ENCODE measurements at regions not wholly inside any gene's neighbourhood (a gene's known extent, or its start where the extent isn't known, plus 50 kb on each side); places are given as distances from the start of the nearest gene placed in this dataset.

GRCh38 chr15:96889734-96890480 lies 559.4 kb downstream of the NR2F2 start:
- Histone ChIP-seq H3K79me2 (ENCODE audit: low read length) (no peaks in the 10 kb centered on the region), H3K27me3 (replicated peaks; ENCODE audit: insufficient read depth, low read length) (no peaks in the 10 kb centered on the region), H4K20me1 (ENCODE audit: insufficient read depth, low read length) (no peaks in the 10 kb centered on the region), H2AFZ (ENCODE audit: low read length) (peak overlapping the region; percentile 93), H3K36me3 (replicated peaks; ENCODE audit: insufficient read depth, low read length) (no peaks in the 10 kb centered on the region), H3K4me2 (ENCODE audit: low read depth, low read length) (peak overlapping the region; percentile 86), H3K9me3 (replicated peaks; ENCODE audit: insufficient read depth, low read length) (no peaks in the 10 kb centered on the region), H3K9me2 (replicated peaks; ENCODE audit: insufficient read depth, low read length) (no peaks in the 10 kb centered on the region), H3K27ac (ENCODE audit: low read length) (no peak overlapping the region), H3K4me1 (ENCODE audit: low read length) (no peaks in the 10 kb centered on the region), H3K4me3 (ENCODE audit: low read length) (peak overlapping the region; percentile 60), H3F3A (ENCODE audit: insufficient read depth, low read length) (no peaks in the 10 kb centered on the region), H3K9ac (ENCODE audit: low read length) (peak overlapping the region; percentile 46; the same call in 1 of the 2 replicates)
- TF ChIP-seq EZH2 (optimal IDR thresholded peaks at IDR 0.05; ENCODE audit: low read depth, low read length): no peak
- no peak for TF ChIP-seq EZH2phosphoT487 (IDR thresholded peaks at IDR 0.05; ENCODE audit: low read length)
- TF ChIP-seq CTCF (IDR thresholded peaks at IDR 0.05; ENCODE audit: low read length): no peak
- peak; percentile 38 for DNase-seq

GRCh38 chr15:96891046-96891445 lies 560.5 kb downstream of the NR2F2 start:
- Histone ChIP-seq H4K20me1 (ENCODE audit: insufficient read depth, low read length) (no peaks in the 10 kb centered on the region), H3K79me2 (ENCODE audit: low read length) (no peaks in the 10 kb centered on the region), H3K36me3 (replicated peaks; ENCODE audit: insufficient read depth, low read length) (no peaks in the 10 kb centered on the region), H3K4me1 (ENCODE audit: low read length) (no peaks in the 10 kb centered on the region), H3F3A (ENCODE audit: insufficient read depth, low read length) (no peaks in the 10 kb centered on the region), H3K4me2 (ENCODE audit: low read depth, low read length) (no peak overlapping the region), H3K27ac (ENCODE audit: low read length) (no peak overlapping the region), H3K27me3 (replicated peaks; ENCODE audit: insufficient read depth, low read length) (no peaks in the 10 kb centered on the region), H3K9ac (ENCODE audit: low read length) (no peak overlapping the region), H3K4me3 (ENCODE audit: low read length) (no peak overlapping the region), H3K9me2 (replicated peaks; ENCODE audit: insufficient read depth, low read length) (no peaks in the 10 kb centered on the region), H3K9me3 (replicated peaks; ENCODE audit: insufficient read depth, low read length) (no peaks in the 10 kb centered on the region), H2AFZ (ENCODE audit: low read length) (peak overlapping the region; percentile 93; the same call in 1 of the 2 replicates)
- DNase-seq: no peak
- TF ChIP-seq CTCF (IDR thresholded peaks at IDR 0.05; ENCODE audit: low read length): no peak
- no peak for TF ChIP-seq EZH2 (optimal IDR thresholded peaks at IDR 0.05; ENCODE audit: low read depth, low read length)
- no peak for TF ChIP-seq EZH2phosphoT487 (IDR thresholded peaks at IDR 0.05; ENCODE audit: low read length)

GRCh38 chr15:96893159-96893906 lies 562.8 kb downstream of the NR2F2 start:
- no peaks in the 10 kb centered on the region for H3K79me2 ChIP-seq (ENCODE audit: low read length)
- no peak overlapping the region for H3K27ac ChIP-seq (ENCODE audit: low read length)
- no peak overlapping the region for H3K4me3 ChIP-seq (ENCODE audit: low read length)
- H4K20me1 ChIP-seq (ENCODE audit: insufficient read depth, low read length): no peaks in the 10 kb centered on the region
- peak; percentile 30 for DNase-seq
- H3K4me2 ChIP-seq (ENCODE audit: low read depth, low read length): no peak overlapping the region
- no peaks in the 10 kb centered on the region for H3F3A ChIP-seq (ENCODE audit: insufficient read depth, low read length)
- no peak overlapping the region for H3K9ac ChIP-seq (ENCODE audit: low read length)
- TF ChIP-seq CTCF (IDR thresholded peaks at IDR 0.05; ENCODE audit: low read length): peak; percentile 43
- no peak for TF ChIP-seq EZH2 (optimal IDR thresholded peaks at IDR 0.05; ENCODE audit: low read depth, low read length)
- H3K4me1 ChIP-seq (ENCODE audit: low read length): no peaks in the 10 kb centered on the region
- no peaks in the 10 kb centered on the region for H3K9me3 ChIP-seq (replicated peaks; ENCODE audit: insufficient read depth, low read length)
- no peaks in the 10 kb centered on the region for H3K9me2 ChIP-seq (replicated peaks; ENCODE audit: insufficient read depth, low read length)
- H3K27me3 ChIP-seq (replicated peaks; ENCODE audit: insufficient read depth, low read length): no peaks in the 10 kb centered on the region
- no peak overlapping the region for H2AFZ ChIP-seq (ENCODE audit: low read length)
- H3K36me3 ChIP-seq (replicated peaks; ENCODE audit: insufficient read depth, low read length): no peaks in the 10 kb centered on the region

Data from MM.1S (cell line).